Astrocyte (in vitro differentiated cells and primary cell): ENCODE measurements at regions not wholly inside any gene's neighbourhood (a gene's known extent, or its start where the extent isn't known, plus 50 kb on each side); places are given as distances from the start of the nearest gene placed in this dataset.

Source experiments
- DNase-seq: peaks from one replicate; pipeline ENCODE4 v3.0.0-alpha.2; 2010; ENCODE audit warnings: low read depth
- FAIRE-seq: peaks from 2 replicates; lab custom pipeline; 2011; peaks lifted over from hg19 to GRCh38; lab: Jason Lieb, UNC
- H2AFZ ChIP-seq: 2 replicates; pipeline ENCODE4 v1.6.0; 2012; ENCODE audit warnings: low read depth, low read length, inconsistent platforms
- H3K27ac ChIP-seq: 2 replicates; pipeline ENCODE4 v1.5.1; 2011; ENCODE audit warnings: low read depth, low read length, inconsistent platforms
- H3K27me3 ChIP-seq: 2 replicates; pipeline ENCODE4 v1.6.0; 2011; ENCODE audit warnings: low read length, inconsistent platforms; ENCODE audit not compliant: insufficient read depth
- H3K36me3 ChIP-seq: 2 replicates; pipeline ENCODE4 v1.5.1; 2011; ENCODE audit warnings: low read length, inconsistent platforms; ENCODE audit not compliant: insufficient read depth
- H3K4me1 ChIP-seq: 2 replicates; pipeline ENCODE4 v1.5.1; 2011; ENCODE audit warnings: low read length, inconsistent platforms; ENCODE audit not compliant: insufficient read depth
- H3K4me2 ChIP-seq: 2 replicates; pipeline ENCODE4 v1.6.0; 2012; ENCODE audit warnings: low read length, inconsistent platforms
- H3K4me3 ChIP-seq: 2 replicates; pipeline ENCODE4 v1.5.1; 2011; ENCODE audit warnings: low read depth, mild to moderate bottlenecking, low read length, inconsistent platforms; ENCODE audit not compliant: insufficient read depth
- H3K79me2 ChIP-seq: 2 replicates; pipeline ENCODE4 v1.6.0; 2012; ENCODE audit warnings: mild to moderate bottlenecking, low read length, inconsistent platforms; ENCODE audit not compliant: insufficient read depth
- H3K9ac ChIP-seq: 2 replicates; pipeline ENCODE4 v1.6.0; 2012; ENCODE audit warnings: mild to moderate bottlenecking, low read length, inconsistent platforms
- H3K9me3 ChIP-seq: 2 replicates; pipeline ENCODE4 v1.5.1; 2012; ENCODE audit warnings: low read depth, mild to moderate bottlenecking, low read length, inconsistent platforms; ENCODE audit not compliant: insufficient read depth
- H4K20me1 ChIP-seq: 2 replicates; pipeline ENCODE4 v1.6.0; 2012; ENCODE audit warnings: low read length, inconsistent platforms; ENCODE audit not compliant: insufficient read depth
- H3K27ac Mint-ChIP-seq: one replicate; pipeline ENCODE4 v1.8.0; 2021; ENCODE audit warnings: mild to moderate bottlenecking, mixed read lengths; ENCODE audit not compliant: unreplicated experiment
- H3K27me3 Mint-ChIP-seq: one replicate; pipeline ENCODE4 v1.8.0; 2021; ENCODE audit warnings: low read depth, mixed read lengths; ENCODE audit not compliant: unreplicated experiment
- H3K36me3 Mint-ChIP-seq: one replicate; pipeline ENCODE4 v1.8.0; 2021; ENCODE audit warnings: low read depth, mixed read lengths; ENCODE audit not compliant: unreplicated experiment
- H3K4me1 Mint-ChIP-seq: one replicate; pipeline ENCODE4 v1.8.0; 2021; ENCODE audit warnings: low read depth, mixed read lengths; ENCODE audit not compliant: unreplicated experiment
- H3K4me3 Mint-ChIP-seq: one replicate; pipeline ENCODE4 v1.8.0; 2021; ENCODE audit warnings: mild to moderate bottlenecking, moderate library complexity, mixed read lengths; ENCODE audit not compliant: unreplicated experiment
- H3K9me3 Mint-ChIP-seq: one replicate; pipeline ENCODE4 v1.8.0; 2021; ENCODE audit warnings: mild to moderate bottlenecking, mixed read lengths; ENCODE audit not compliant: unreplicated experiment
- CTCF ChIP-seq: IDR thresholded peaks from 2 replicates; pipeline ENCODE4 v1.5.1; 2011; ENCODE audit warnings: low read depth, mild to moderate bottlenecking, inconsistent platforms, low read length, moderate library complexity; ENCODE audit not compliant: insufficient read depth
- EZH2 ChIP-seq: IDR thresholded peaks from 2 replicates; pipeline ENCODE4 v1.6.1; 2012; ENCODE audit warnings: mild to moderate bottlenecking, low read length, inconsistent platforms; ENCODE audit not compliant: insufficient read depth

GRCh38 chr11:79973721-79974617, 533.1 kb upstream of the TENM4 start:
- Histone ChIP-seq H4K20me1 (no peaks in the 10 kb centered on the region), H3K27ac (no peak overlapping the region), H3K4me2 (peak overlapping the region; percentile 68), H3K9ac (peak overlapping the region; percentile 45), H3K36me3 (no peaks in the 10 kb centered on the region), H3K79me2 (no peaks in the 10 kb centered on the region), H2AFZ (peak overlapping the region; percentile 58), H3K9me3 (no peaks in the 10 kb centered on the region), H3K4me3 (no peak overlapping the region), H3K27me3 (no peaks in the 10 kb centered on the region), H3K4me1 (no peaks in the 10 kb centered on the region)
- H3K4me3 Mint-ChIP-seq: no peak overlapping the region
- H3K27me3 Mint-ChIP-seq: no peaks in the 10 kb centered on the region
- no peak for DNase-seq
- FAIRE-seq: no peak
- H3K27ac Mint-ChIP-seq: peak overlapping the region; percentile 51
- H3K36me3 Mint-ChIP-seq: no peaks in the 10 kb centered on the region
- TF ChIP-seq EZH2 (no peak), CTCF (no peak)
- H3K4me1 Mint-ChIP-seq: peaks cover 8% of the 10 kb centered on the region
- peaks cover 1% of the 10 kb centered on the region for H3K9me3 Mint-ChIP-seq

GRCh38 chr11:79971255-79971654, 530.4 kb upstream of the TENM4 start:
- H3K27ac Mint-ChIP-seq: no peak overlapping the region

More at GRCh38 chr11:79971255-79971654, 530.4 kb upstream of the TENM4 start:
- H3K36me3 ChIP-seq: no peaks in the 10 kb centered on the region
- H3K9ac ChIP-seq: no peak overlapping the region
- H2AFZ ChIP-seq: no peak overlapping the region
- H3K9me3 Mint-ChIP-seq: peaks cover 1% of the 10 kb centered on the region
- no peaks in the 10 kb centered on the region for H3K36me3 Mint-ChIP-seq
- no peak overlapping the region for H3K4me3 ChIP-seq
- no peaks in the 10 kb centered on the region for H3K4me1 ChIP-seq
- FAIRE-seq: no peak
- TF ChIP-seq EZH2: no peak
- TF ChIP-seq CTCF: no peak
- no peak for DNase-seq
- no peak overlapping the region for H3K4me3 Mint-ChIP-seq
- H3K79me2 ChIP-seq: no peaks in the 10 kb centered on the region
- peaks cover 8% of the 10 kb centered on the region for H3K4me1 Mint-ChIP-seq
- H4K20me1 ChIP-seq: no peaks in the 10 kb centered on the region
- no peak overlapping the region for H3K4me2 ChIP-seq
- no peak overlapping the region for H3K27ac ChIP-seq
- H3K27me3 Mint-ChIP-seq: peaks cover 2% of the 10 kb centered on the region
- no peaks in the 10 kb centered on the region for H3K27me3 ChIP-seq
- no peaks in the 10 kb centered on the region for H3K9me3 ChIP-seq
